ENCODE measurements at regions not wholly inside any gene's neighbourhood (a gene's known extent, or its start where the extent isn't known, plus 50 kb on each side); places are given as distances from the start of the nearest gene placed in this dataset.

DNA sequence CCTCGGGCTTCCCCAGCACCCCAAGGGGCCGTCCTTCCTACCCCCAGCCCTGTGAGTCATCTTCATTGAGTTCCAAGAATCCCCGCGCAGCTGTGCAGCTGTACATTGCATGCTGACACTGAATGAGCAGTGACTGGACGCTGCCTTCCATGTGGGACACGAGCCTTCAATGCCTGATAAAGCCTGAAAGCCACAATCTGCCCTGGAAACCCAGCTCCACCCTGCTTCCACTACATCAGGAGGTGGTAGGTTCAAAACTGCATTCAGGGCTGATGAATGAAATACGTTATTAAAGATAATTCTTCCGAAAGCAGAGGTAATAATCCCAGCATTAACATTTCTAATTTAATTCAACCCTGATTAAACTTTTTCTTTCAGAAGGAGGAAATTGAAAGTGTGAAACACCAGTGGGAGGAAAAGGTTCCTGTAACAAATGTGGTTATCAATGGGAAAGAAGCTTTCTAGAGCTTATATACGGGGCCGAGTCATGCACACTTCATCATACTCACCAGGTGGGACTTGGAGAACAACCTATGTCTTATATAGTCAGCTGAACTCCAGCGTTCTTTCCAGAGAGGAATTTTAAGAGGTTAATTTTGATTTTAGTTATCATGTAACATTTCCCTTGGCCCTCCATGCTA, 360.1 kb downstream of the LPIN1 start:
- Histone ChIP-seq H3K27me3 (no peaks in the 10 kb centered on the region), H3K27ac (no peak overlapping the region), H3K9me3 (no peaks in the 10 kb centered on the region), H3K36me3 (replicated peaks in 1 of 2; ENCODE audit: insufficient read depth in 1 of 2, low read depth in 2 of 2) (no peaks in the 10 kb centered on the region), H3K4me1 (no peaks in the 10 kb centered on the region), H3K4me3 (no peak overlapping the region)
- peak; percentile 64 for ATAC-seq
- DNase-seq, result peak; percentile 13 to 44 (median 18)
- WGBS, 2 donors, result 79 to 86% methylated on average over 11 of the region's 11 CpGs
- intact Hi-C loops (cut with DNase I), result no loop called here
- TF ChIP-seq, protein P1, sequence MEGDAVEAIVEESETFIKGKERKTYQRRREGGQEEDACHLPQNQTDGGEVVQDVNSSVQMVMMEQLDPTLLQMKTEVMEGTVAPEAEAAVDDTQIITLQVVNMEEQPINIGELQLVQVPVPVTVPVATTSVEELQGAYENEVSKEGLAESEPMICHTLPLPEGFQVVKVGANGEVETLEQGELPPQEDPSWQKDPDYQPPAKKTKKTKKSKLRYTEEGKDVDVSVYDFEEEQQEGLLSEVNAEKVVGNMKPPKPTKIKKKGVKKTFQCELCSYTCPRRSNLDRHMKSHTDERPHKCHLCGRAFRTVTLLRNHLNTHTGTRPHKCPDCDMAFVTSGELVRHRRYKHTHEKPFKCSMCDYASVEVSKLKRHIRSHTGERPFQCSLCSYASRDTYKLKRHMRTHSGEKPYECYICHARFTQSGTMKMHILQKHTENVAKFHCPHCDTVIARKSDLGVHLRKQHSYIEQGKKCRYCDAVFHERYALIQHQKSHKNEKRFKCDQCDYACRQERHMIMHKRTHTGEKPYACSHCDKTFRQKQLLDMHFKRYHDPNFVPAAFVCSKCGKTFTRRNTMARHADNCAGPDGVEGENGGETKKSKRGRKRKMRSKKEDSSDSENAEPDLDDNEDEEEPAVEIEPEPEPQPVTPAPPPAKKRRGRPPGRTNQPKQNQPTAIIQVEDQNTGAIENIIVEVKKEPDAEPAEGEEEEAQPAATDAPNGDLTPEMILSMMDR (IDR thresholded peaks at IDR 0.05), result no peak
- no peak for TF ChIP-seq POLR2A (IDR thresholded peaks at IDR 0.05)

DNA sequence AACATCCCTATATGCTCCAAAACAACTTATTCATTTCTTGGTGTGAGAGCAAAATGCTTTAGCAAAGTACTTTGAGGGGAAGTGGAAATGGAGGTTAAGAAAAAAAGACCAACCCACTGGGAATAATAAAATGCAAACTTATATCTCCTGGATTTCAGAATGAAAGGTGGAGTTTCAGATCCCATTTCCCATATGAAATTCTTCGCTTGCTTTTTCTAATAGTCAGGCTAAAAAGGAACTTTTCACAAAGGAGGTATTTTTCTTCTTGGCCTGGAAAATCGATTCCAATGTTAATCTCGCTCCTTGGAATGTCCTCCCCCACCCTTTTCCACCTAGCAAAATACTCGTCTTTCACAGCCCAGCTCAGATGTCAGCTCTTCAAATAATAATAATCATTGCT, 360.9 kb downstream of the LPIN1 start:
- H3K27ac ChIP-seq, result no peak overlapping the region
- no peaks in the 10 kb centered on the region for H3K4me1 ChIP-seq
- intact Hi-C loops (cut with DNase I), result no loop called here

DNA sequence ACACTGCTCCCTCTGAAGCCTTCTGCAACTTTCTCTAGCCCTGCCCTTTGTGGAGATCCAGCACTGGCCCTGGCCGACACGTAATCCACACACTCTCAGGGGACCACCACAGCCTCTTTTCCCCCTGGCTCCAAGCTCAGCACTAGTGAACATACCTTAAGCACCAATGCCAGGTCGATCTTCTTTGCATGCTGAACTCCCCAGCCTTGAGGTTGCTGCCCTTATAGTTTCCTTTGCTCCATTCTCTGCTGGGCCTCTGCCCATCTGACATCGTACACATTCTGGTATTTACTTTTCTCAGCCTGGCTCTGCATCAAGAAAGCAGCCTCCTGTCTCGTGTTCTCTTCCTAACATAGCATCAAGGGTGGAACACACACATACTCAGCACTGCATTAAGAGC, 361.5 kb downstream of the LPIN1 start:
- H3K36me3 ChIP-seq (replicated peaks in 1 of 2; ENCODE audit: insufficient read depth in 1 of 2, low read depth in 2 of 2), result no peaks in the 10 kb centered on the region
- no peak overlapping the region for H3K27ac ChIP-seq
- TF ChIP-seq POLR2A (IDR thresholded peaks at IDR 0.05), result no peak
- TF ChIP-seq, protein P1 (IDR thresholded peaks at IDR 0.05), result no peak
- no peaks in the 10 kb centered on the region for H3K27me3 ChIP-seq
- H3K9me3 ChIP-seq, result no peaks in the 10 kb centered on the region
- WGBS, 2 donors, result 29 to 47% methylated on average over 5 of the region's 5 CpGs
- intact Hi-C loops (cut with DNase I), result no loop called here
- DNase-seq (peak in 3 of 4 donors; percentile 34 to 59 (median 44)), ATAC-seq (no peak)
- no peak overlapping the region for H3K4me3 ChIP-seq
- no peaks in the 10 kb centered on the region for H3K4me1 ChIP-seq

More for the DNA sequence above, 360.9 kb downstream of the LPIN1 start:
- DNase-seq (no peak), ATAC-seq (no peak)
- H3K4me3 ChIP-seq, result no peak overlapping the region
- H3K36me3 ChIP-seq (replicated peaks in 1 of 2; ENCODE audit: insufficient read depth in 1 of 2, low read depth in 2 of 2), result no peaks in the 10 kb centered on the region
- 41 to 71% methylated on average over 4 of the region's 4 CpGs for WGBS, 2 donors
- TF ChIP-seq, protein P1 (IDR thresholded peaks at IDR 0.05), result no peak
- no peak for TF ChIP-seq POLR2A (IDR thresholded peaks at IDR 0.05)
- no peaks in the 10 kb centered on the region for H3K9me3 ChIP-seq
- no peaks in the 10 kb centered on the region for H3K27me3 ChIP-seq

DNA sequence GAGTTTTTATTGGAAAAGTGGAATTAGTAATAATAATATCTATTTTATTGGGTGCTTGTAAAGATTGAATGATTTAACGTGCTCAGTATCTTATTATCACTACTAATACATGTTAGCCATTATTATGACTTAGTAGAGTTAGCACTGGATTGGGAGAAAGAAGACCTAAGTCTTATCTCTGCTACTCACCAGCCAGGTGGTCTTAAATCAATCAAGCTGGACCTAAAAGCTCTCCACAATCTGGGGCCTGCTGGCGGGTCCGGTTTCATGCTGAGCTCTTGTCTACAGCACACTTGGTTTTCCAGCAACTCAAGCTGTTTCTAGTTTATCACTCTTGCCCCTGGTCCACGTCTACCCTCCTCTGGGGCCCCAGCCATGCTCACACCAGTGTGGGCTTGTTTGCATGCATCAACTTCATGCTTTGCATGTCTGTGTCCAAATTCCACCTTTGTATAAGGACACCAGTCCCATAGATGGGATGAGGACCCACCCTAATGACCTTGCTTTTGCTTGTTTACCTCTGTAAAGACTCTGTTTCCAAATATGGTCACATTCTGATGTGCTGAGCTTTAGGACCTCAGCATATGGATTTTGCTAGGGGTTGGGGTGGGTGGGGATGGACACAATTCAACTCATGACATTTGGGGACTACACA, 363.1 kb downstream of the LPIN1 start:
- no peak overlapping the region for H3K27ac ChIP-seq
- H3K4me1 ChIP-seq, result no peaks in the 10 kb centered on the region
- H3K36me3 ChIP-seq (replicated peaks in 1 of 2; ENCODE audit: insufficient read depth in 1 of 2, low read depth in 2 of 2), result no peaks in the 10 kb centered on the region
- no peak for DNase-seq
- WGBS, 2 donors, result 70 to 94% methylated on average over 4 of the region's 4 CpGs
- no peak overlapping the region for H3K4me3 ChIP-seq
- H3K9me3 ChIP-seq, result no peaks in the 10 kb centered on the region
- intact Hi-C loops (cut with DNase I), result no loop called here
- no peak for ATAC-seq
- TF ChIP-seq, protein P1 (IDR thresholded peaks at IDR 0.05), result no peak
- no peak for TF ChIP-seq POLR2A (IDR thresholded peaks at IDR 0.05)
- no peaks in the 10 kb centered on the region for H3K27me3 ChIP-seq

DNA sequence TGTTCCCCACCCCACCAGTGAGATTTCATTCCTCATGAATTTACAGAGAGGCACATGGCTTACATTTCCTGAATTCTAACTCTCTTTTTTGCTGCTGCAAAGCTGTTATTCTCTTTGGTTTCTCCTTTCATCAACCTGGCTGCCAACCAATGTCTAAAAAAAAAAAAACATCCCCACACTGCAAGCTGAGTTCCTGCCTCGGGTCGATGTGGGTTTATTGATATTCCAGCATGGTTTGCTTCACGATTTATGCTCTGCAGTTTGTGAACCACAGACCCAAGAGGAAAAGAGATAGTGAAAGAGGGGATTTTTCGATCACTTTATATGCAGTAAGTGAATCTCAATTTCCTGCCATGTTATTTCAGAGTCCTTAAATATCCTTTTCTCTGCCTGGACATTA, 363.6 kb downstream of the LPIN1 start:
- H3K27me3 ChIP-seq, result no peaks in the 10 kb centered on the region
- no peaks in the 10 kb centered on the region for H3K9me3 ChIP-seq
- intact Hi-C loops (cut with DNase I), result no loop called here
- TF ChIP-seq, protein P1 (IDR thresholded peaks at IDR 0.05), result no peak
- no peak for TF ChIP-seq POLR2A (IDR thresholded peaks at IDR 0.05)
- no peak overlapping the region for H3K27ac ChIP-seq
- DNase-seq, result no peak
- 38 to 48% methylated on average over 4 of the region's 4 CpGs for WGBS, 2 donors
- H3K4me3 ChIP-seq, result no peak overlapping the region
- H3K36me3 ChIP-seq (replicated peaks in 1 of 2; ENCODE audit: insufficient read depth in 1 of 2, low read depth in 2 of 2), result no peaks in the 10 kb centered on the region
- no peak for ATAC-seq
- no peaks in the 10 kb centered on the region for H3K4me1 ChIP-seq
